Astrocyte (in vitro differentiated cells and primary cell): ENCODE measurements at regions not wholly inside any gene's neighbourhood (a gene's known extent, or its start where the extent isn't known, plus 50 kb on each side); places are given as distances from the start of the nearest gene placed in this dataset.

Source experiments
- CTCF ChIP-seq: IDR thresholded peaks from 2 replicates; pipeline ENCODE4 v1.5.1; 2011; ENCODE audit warnings: low read depth, mild to moderate bottlenecking, inconsistent platforms, low read length, moderate library complexity; ENCODE audit not compliant: insufficient read depth
- EZH2 ChIP-seq: IDR thresholded peaks from 2 replicates; pipeline ENCODE4 v1.6.1; 2012; ENCODE audit warnings: mild to moderate bottlenecking, low read length, inconsistent platforms; ENCODE audit not compliant: insufficient read depth

GRCh38 chr18:73924307-73924706 lies 223.3 kb downstream of the FBXO15 start:
- TF ChIP-seq CTCF: no peak
- no peak for TF ChIP-seq EZH2
